Tibial nerve (tissue), 4 donors: ENCODE measurements at regions not wholly inside any gene's neighbourhood (a gene's known extent, or its start where the extent isn't known, plus 50 kb on each side); places are given as distances from the start of the nearest gene placed in this dataset.

ENCODE experiments used
- DNase-seq, 2 donors: peaks; one replicate each; pipeline ENCODE4 v3.0.0-alpha.2; 2019; ENCODE audit warnings: low spot score in 2 of 2
- H3K27ac ChIP-seq, 4 donors: fragments of 200-600 bp; sonication (generic) in 3 of 4; one replicate each; pipeline ENCODE4 v1.5.1; 2017 to 2019; ENCODE audit warnings: mild to moderate bottlenecking in 1 of 4
- H3K27me3 ChIP-seq, 2 donors: fragments of 200-600 bp; sonication (generic) in 1 of 2; one replicate each; pipeline versions ENCODE4 v1.5.1 to v1.6.0; 2017 to 2019
- H3K36me3 ChIP-seq, 3 donors: fragments of 200-600 bp; sonication (generic); one replicate each; pipeline ENCODE4 v1.5.1; 2018 to 2019
- H3K4me1 ChIP-seq, 4 donors: fragments of 200-600 bp; sonication (generic) in 3 of 4; one replicate each; pipeline ENCODE4 v1.5.1; 2017 to 2019
- H3K4me3 ChIP-seq, 4 donors: fragments of 200-600 bp; sonication (generic) in 3 of 4; one replicate each; pipeline ENCODE4 v1.5.1; 2017 to 2019; ENCODE audit warnings: mild to moderate bottlenecking in 1 of 4, moderate library complexity in 1 of 4
- H3K9me3 ChIP-seq, 4 donors: fragments of 200-600 bp; sonication (generic) in 3 of 4; one replicate each; pipeline ENCODE4 v1.5.1; 2017 to 2019
- EP300 ChIP-seq, 2 donors: sonication (generic); formaldehyde crosslinking; IDR thresholded peaks; one replicate each; pipeline ENCODE4 v1.6.1; 2017; ENCODE audit warnings: antibody characterized with exemption in 2 of 2, mild to moderate bottlenecking in 1 of 2
- POLR2A ChIP-seq, 2 donors: fragments of 450-650 bp; IDR thresholded peaks; one replicate each; pipeline ENCODE4 v1.6.1; 2017; ENCODE audit warnings: antibody characterized with exemption in 2 of 2, mild to moderate bottlenecking in 2 of 2, moderate library complexity in 2 of 2
- WGBS, 2 donors: methylation state at CpG; one replicate each; pipeline ENCODE4 v1.1.5; 2018; 5-methylcytosine and 5-hydroxymethylcytosine counted together
- TF ChIP-seq, protein P1 (sequence below), 5 experiments: fragments of 200-600 bp in 3 of 5; fragments of 450-650 bp in 2 of 5; sonication (generic) in 3 of 5; IDR thresholded peaks; one replicate each; pipeline ENCODE4 v1.5.1; 2016 to 2019; ENCODE audit warnings: antibody characterized with exemption in 5 of 5, mild to moderate bottlenecking in 3 of 5, moderate library complexity in 2 of 5

DNA sequence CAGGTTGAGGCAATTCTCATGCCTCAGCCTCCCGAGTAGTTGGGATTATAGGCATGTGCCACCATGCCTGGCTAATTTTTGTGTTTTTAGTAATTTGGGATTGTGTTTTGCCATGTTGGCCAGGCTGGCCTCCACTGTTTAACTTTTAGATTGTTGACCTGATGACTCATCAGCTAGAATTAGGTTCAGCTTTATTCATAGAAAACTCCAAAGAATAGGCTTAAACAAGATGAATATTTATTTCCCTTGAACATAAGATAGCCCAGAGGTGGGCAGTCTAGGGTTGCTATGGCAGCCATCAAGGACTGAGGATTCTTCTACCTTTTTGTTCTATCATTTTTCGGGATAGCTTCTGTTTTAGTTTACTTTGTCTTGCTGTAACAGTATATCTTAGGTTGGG lies 99.6 kb upstream of the SELENOK start:
- H3K27me3 ChIP-seq = no peaks in the 10 kb centered on the region
- H3K4me1 ChIP-seq = no peaks in the 10 kb centered on the region
- no peak overlapping the region for H3K4me3 ChIP-seq
- WGBS, 2 donors = 56 to 97% methylated on average over 2 of the region's 2 CpGs
- no peaks in the 10 kb centered on the region for H3K9me3 ChIP-seq
- no peak for TF ChIP-seq POLR2A (IDR thresholded peaks at IDR 0.05)
- TF ChIP-seq, protein P1, sequence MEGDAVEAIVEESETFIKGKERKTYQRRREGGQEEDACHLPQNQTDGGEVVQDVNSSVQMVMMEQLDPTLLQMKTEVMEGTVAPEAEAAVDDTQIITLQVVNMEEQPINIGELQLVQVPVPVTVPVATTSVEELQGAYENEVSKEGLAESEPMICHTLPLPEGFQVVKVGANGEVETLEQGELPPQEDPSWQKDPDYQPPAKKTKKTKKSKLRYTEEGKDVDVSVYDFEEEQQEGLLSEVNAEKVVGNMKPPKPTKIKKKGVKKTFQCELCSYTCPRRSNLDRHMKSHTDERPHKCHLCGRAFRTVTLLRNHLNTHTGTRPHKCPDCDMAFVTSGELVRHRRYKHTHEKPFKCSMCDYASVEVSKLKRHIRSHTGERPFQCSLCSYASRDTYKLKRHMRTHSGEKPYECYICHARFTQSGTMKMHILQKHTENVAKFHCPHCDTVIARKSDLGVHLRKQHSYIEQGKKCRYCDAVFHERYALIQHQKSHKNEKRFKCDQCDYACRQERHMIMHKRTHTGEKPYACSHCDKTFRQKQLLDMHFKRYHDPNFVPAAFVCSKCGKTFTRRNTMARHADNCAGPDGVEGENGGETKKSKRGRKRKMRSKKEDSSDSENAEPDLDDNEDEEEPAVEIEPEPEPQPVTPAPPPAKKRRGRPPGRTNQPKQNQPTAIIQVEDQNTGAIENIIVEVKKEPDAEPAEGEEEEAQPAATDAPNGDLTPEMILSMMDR (IDR thresholded peaks at IDR 0.05) = no peak
- TF ChIP-seq EP300 (IDR thresholded peaks at IDR 0.05) = no peak
- H3K36me3 ChIP-seq = no peaks in the 10 kb centered on the region
- no peak for DNase-seq
- H3K27ac ChIP-seq = no peak overlapping the region

DNA sequence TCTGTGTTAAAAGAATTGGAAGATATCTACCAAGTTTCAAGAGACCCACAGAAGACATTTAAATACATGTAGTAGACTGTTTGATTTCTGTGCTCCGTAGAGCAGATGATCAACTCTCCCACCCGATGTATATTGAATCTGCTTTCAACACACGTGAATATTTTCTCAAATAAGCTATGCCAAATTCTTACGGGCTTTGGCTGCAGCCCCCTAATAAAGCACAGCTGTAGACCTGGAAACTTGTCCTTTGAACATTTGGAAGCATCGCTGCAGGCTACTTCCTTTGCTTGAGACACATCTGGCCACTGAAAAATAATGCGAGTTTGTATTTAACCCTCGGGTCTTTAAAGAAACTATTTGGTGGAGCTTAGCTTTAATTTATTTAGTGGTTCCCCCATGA lies 98.3 kb upstream of the SELENOK start:
- Histone ChIP-seq H3K27me3 (no peaks in the 10 kb centered on the region), H3K4me1 (no peaks in the 10 kb centered on the region), H3K36me3 (no peaks in the 10 kb centered on the region), H3K27ac (no peak overlapping the region), H3K4me3 (no peak overlapping the region), H3K9me3 (no peaks in the 10 kb centered on the region)
- no peak for DNase-seq
- 47 to 49% methylated on average over 7 of the region's 7 CpGs for WGBS, 2 donors
- TF ChIP-seq EP300 (IDR thresholded peaks at IDR 0.05) (no peak), POLR2A (IDR thresholded peaks at IDR 0.05) (no peak)
- TF ChIP-seq, protein P1 (IDR thresholded peaks at IDR 0.05) = no peak

DNA sequence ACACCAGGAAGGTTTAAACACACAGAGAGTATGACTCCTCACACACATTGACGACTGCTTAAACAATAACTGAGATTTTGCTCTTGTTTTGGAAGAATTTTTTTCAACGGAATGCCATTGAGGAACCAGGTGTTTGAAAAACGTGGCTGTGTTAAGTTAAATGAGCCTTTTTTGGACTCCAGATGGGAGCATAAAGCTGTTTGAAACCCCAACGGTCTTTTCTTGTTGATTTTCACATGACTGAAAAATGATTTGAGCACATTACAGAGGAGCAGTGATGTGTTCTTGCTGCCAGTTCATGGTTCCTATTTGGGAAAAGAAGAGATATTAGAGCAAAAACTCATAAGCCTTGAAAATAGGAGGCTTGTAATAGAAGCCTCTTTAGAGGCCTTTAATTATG lies 97.8 kb upstream of the SELENOK start:
- Histone ChIP-seq H3K27ac (no peak overlapping the region), H3K9me3 (no peaks in the 10 kb centered on the region), H3K4me3 (no peak overlapping the region), H3K27me3 (no peaks in the 10 kb centered on the region), H3K36me3 (no peaks in the 10 kb centered on the region), H3K4me1 (no peaks in the 10 kb centered on the region)
- WGBS, 2 donors = 43 to 54% methylated on average over 4 of the region's 4 CpGs
- TF ChIP-seq EP300 (IDR thresholded peaks at IDR 0.05) (no peak), POLR2A (IDR thresholded peaks at IDR 0.05) (no peak)
- TF ChIP-seq, protein P1 (IDR thresholded peaks at IDR 0.05) = no peak
- DNase-seq = no peak

DNA sequence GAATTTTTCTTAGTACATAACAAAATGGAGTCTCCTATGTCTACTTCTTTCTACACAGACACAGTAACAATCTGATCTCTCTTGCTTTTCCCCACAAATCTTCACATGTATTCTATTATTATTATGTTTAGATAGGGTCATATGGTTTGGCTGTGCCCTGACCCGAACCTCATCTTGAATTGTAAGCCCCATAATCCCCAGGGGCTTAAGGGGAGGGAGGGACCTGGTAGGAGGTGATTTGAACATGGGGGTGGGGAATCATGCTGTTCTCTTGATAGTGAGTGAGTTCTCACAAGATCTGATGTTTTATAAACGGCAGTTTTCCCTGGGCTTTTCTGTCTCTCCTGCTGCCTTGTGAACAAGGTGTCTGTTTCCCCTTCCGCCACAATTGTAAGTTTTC lies 86.7 kb upstream of the SELENOK start:
- no peak for TF ChIP-seq POLR2A (IDR thresholded peaks at IDR 0.05)
- TF ChIP-seq EP300 (IDR thresholded peaks at IDR 0.05) = no peak
- TF ChIP-seq, protein P1 (IDR thresholded peaks at IDR 0.05) = no peak
- Histone ChIP-seq H3K36me3 (no peaks in the 10 kb centered on the region), H3K4me3 (no peak overlapping the region), H3K4me1 (no peaks in the 10 kb centered on the region), H3K27ac (no peak overlapping the region), H3K9me3 (peaks cover 0 to 18% (median 1%) of the 10 kb centered on the region in 4 donors), H3K27me3 (no peaks in the 10 kb centered on the region)
- no peak for DNase-seq
- whole genome bisulfite sequencing, 2 donors = 51 to 62% methylated on average over 3 of the region's 3 CpGs

DNA sequence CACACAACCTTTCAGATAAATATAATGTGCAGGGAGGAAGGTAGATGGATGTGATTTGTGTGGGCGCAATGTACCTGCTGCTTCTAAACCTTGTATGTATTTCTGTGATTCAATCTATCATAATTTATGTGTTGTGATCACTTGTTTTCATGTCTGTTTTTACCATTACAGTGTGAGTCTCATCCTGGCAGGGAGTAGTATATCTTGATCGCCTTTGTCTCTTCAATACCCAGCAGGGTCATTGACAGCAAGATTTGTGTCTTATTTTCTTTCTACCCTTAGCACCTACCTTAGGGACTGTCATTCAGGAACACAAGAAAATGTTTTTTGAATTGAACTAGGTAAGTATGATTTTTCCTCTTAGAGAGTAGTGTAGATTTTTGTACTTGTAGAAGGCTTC lies 83.7 kb upstream of the SELENOK start:
- peaks cover 0 to 39% (median 0%) of the 10 kb centered on the region in 4 donors for H3K9me3 ChIP-seq
- H3K27me3 ChIP-seq = no peaks in the 10 kb centered on the region
- 93 to 100% methylated on average over 2 of the region's 2 CpGs for WGBS, 2 donors
- no peak overlapping the region for H3K4me3 ChIP-seq
- H3K4me1 ChIP-seq = no peaks in the 10 kb centered on the region
- H3K36me3 ChIP-seq = no peaks in the 10 kb centered on the region
- H3K27ac ChIP-seq = no peak overlapping the region
- no peak for TF ChIP-seq EP300 (IDR thresholded peaks at IDR 0.05)
- TF ChIP-seq POLR2A (IDR thresholded peaks at IDR 0.05) = no peak
- TF ChIP-seq, protein P1 (IDR thresholded peaks at IDR 0.05) = no peak
- DNase-seq = no peak
